ENCODE measurements at regions not wholly inside any gene's neighbourhood (a gene's known extent, or its start where the extent isn't known, plus 50 kb on each side); places are given as distances from the start of the nearest gene placed in this dataset.

GRCh38 chr14:98950353-98950895 lies 321.6 kb downstream of the BCL11B start:
- H3K4me2 ChIP-seq = no peak overlapping the region
- no peaks in the 10 kb centered on the region for H3K9me3 ChIP-seq
- H3K36me3 ChIP-seq (replicated peaks in 1 of 2; ENCODE audit: control insufficient read depth in 1 of 2, insufficient read depth in 2 of 2, low read length in 1 of 2) = no peaks in the 10 kb centered on the region
- TF ChIP-seq RFX5 (IDR thresholded peaks at IDR 0.05; ENCODE audit: low read length) = no peak
- TF ChIP-seq TEAD4 (IDR thresholded peaks at IDR 0.05; ENCODE audit: borderline replicate concordance, insufficient read depth) = no peak
- TF ChIP-seq MXI1 (IDR thresholded peaks at IDR 0.05; ENCODE audit: low read depth, low read length) = no peak
- TF ChIP-seq REST (IDR thresholded peaks at IDR 0.05; ENCODE audit: low read depth, low read length) = no peak
- no peak for TF ChIP-seq TAF1 (IDR thresholded peaks at IDR 0.05; ENCODE audit: borderline replicate concordance, low read depth, low read length)
- TF ChIP-seq PBX3 (IDR thresholded peaks at IDR 0.05) = no peak
- TF ChIP-seq, protein P1, sequence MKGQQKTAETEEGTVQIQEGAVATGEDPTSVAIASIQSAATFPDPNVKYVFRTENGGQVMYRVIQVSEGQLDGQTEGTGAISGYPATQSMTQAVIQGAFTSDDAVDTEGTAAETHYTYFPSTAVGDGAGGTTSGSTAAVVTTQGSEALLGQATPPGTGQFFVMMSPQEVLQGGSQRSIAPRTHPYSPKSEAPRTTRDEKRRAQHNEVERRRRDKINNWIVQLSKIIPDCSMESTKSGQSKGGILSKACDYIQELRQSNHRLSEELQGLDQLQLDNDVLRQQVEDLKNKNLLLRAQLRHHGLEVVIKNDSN (IDR thresholded peaks at IDR 0.05; ENCODE audit: borderline replicate concordance, low read depth) = no peak
- TF ChIP-seq IRF3 (IDR thresholded peaks at IDR 0.05; ENCODE audit: low read depth, low read length) = no peak
- TF ChIP-seq NFIC (IDR thresholded peaks at IDR 0.05; ENCODE audit: borderline replicate concordance) = no peak
- no peak for TF ChIP-seq SMC3 (IDR thresholded peaks at IDR 0.05; ENCODE audit: low read depth, low read length)
- TF ChIP-seq RAD21 (IDR thresholded peaks at IDR 0.05; ENCODE audit: low read length) = no peak
- TF ChIP-seq NRF1 (IDR thresholded peaks at IDR 0.05; ENCODE audit: low read depth, low read length) = no peak
- no peak for TF ChIP-seq CHD2 (IDR thresholded peaks at IDR 0.05; ENCODE audit: low read length, partially characterized antibody)
- TF ChIP-seq GABPA (IDR thresholded peaks at IDR 0.05; ENCODE audit: low read depth) = no peak
- H2AFZ ChIP-seq (ENCODE audit: low read depth) = no peak overlapping the region
- peaks cover 42% of the 10 kb centered on the region for H3K27me3 ChIP-seq (ENCODE audit: insufficient read depth)
- H3K79me2 ChIP-seq (ENCODE audit: insufficient read depth) = no peaks in the 10 kb centered on the region
- H3K9me2 ChIP-seq = no peaks in the 10 kb centered on the region
- peaks cover 3% of the 10 kb centered on the region for H3F3A ChIP-seq (replicated peaks; ENCODE audit: insufficient read depth)
- 5% methylated on average over 3 of the region's 5 CpGs for WGBS (ENCODE audit: low lambda C conversion rate)
- H4K20me1 ChIP-seq (ENCODE audit: insufficient read depth) = no peaks in the 10 kb centered on the region
- H3K4me3 ChIP-seq (ENCODE audit: low read depth in 2 of 2, low read length in 1 of 2) = no peak overlapping the region
- ChIA-PET POLR2A (no interaction called here), CTCF (no interaction called here)
- H3K27ac ChIP-seq (ENCODE audit: low read depth in 2 of 2, low read length in 1 of 2) = no peak overlapping the region
- no peak overlapping the region for H3K9ac ChIP-seq
- no peak for DNase-seq
- no peaks in the 10 kb centered on the region for H3K4me1 ChIP-seq (ENCODE audit: control insufficient read depth in 1 of 2, insufficient read depth in 2 of 2, low read depth in 1 of 2, low read length in 1 of 2)

All from SK-N-SH (cell line).